Kidney epithelial cell (primary cell): ENCODE measurements at regions not wholly inside any gene's neighbourhood (a gene's known extent, or its start where the extent isn't known, plus 50 kb on each side); places are given as distances from the start of the nearest gene placed in this dataset.

ENCODE experiments used
- DNase-seq: peaks from one replicate; pipeline ENCODE4 v3.0.0-alpha.2; 2010; ENCODE audit warnings: low read depth
- H3K27me3 ChIP-seq: 2 replicates; pipeline ENCODE4 v1.6.0; 2011; ENCODE audit warnings: low read length; ENCODE audit not compliant: control insufficient read depth, insufficient read depth
- H3K36me3 ChIP-seq: 2 replicates; pipeline ENCODE4 v1.5.1; 2011; ENCODE audit warnings: low read length; ENCODE audit not compliant: control insufficient read depth, insufficient read depth
- H3K4me3 ChIP-seq: 2 replicates; pipeline ENCODE4 v1.5.1; 2011; ENCODE audit warnings: low read depth, mild to moderate bottlenecking, control low read depth, low read length
- CTCF ChIP-seq: IDR thresholded peaks from 2 replicates; pipeline ENCODE4 v1.5.1; 2011; ENCODE audit warnings: mild to moderate bottlenecking, moderate library complexity, low read length, control low read depth, inconsistent platforms; ENCODE audit not compliant: insufficient read depth, poor library complexity, severe bottlenecking

GRCh38 chr1:82329226-82329625 lies 528.5 kb downstream of the ADGRL2 start:
- Histone ChIP-seq H3K4me3 (no peak overlapping the region), H3K27me3 (no peaks in the 10 kb centered on the region), H3K36me3 (no peaks in the 10 kb centered on the region)
- no peak for TF ChIP-seq CTCF
- DNase-seq: no peak

- no peak for DNase-seq
- no peaks in the 10 kb centered on the region for H3K36me3 ChIP-seq
- TF ChIP-seq CTCF: no peak
- H3K27me3 ChIP-seq: no peaks in the 10 kb centered on the region
- no peak overlapping the region for H3K4me3 ChIP-seq
Observed at GRCh38 chr1:82323144-82323841, 522.6 kb downstream of the ADGRL2 start.

GRCh38 chr1:82321794-82322193 lies 521.1 kb downstream of the ADGRL2 start:
- no peak for DNase-seq
- no peak for TF ChIP-seq CTCF
- Histone ChIP-seq H3K27me3 (no peaks in the 10 kb centered on the region), H3K36me3 (no peaks in the 10 kb centered on the region), H3K4me3 (no peak overlapping the region)

GRCh38 chr1:82319546-82319945 lies 518.8 kb downstream of the ADGRL2 start:
- Histone ChIP-seq H3K36me3 (no peaks in the 10 kb centered on the region), H3K27me3 (no peaks in the 10 kb centered on the region), H3K4me3 (no peak overlapping the region)
- DNase-seq: no peak
- no peak for TF ChIP-seq CTCF

GRCh38 chr1:82318921-82319320 lies 518.2 kb downstream of the ADGRL2 start:
- H3K27me3 ChIP-seq: no peaks in the 10 kb centered on the region
- no peaks in the 10 kb centered on the region for H3K36me3 ChIP-seq
- no peak for TF ChIP-seq CTCF
- no peak overlapping the region for H3K4me3 ChIP-seq
- DNase-seq: no peak

GRCh38 chr1:82318265-82318664 lies 517.5 kb downstream of the ADGRL2 start:
- TF ChIP-seq CTCF: no peak
- no peak overlapping the region for H3K4me3 ChIP-seq
- no peaks in the 10 kb centered on the region for H3K27me3 ChIP-seq
- DNase-seq: no peak
- H3K36me3 ChIP-seq: no peaks in the 10 kb centered on the region
